Uterus (tissue), 2 donors: ENCODE measurements at regions not wholly inside any gene's neighbourhood (a gene's known extent, or its start where the extent isn't known, plus 50 kb on each side); places are given as distances from the start of the nearest gene placed in this dataset.

Experiments used
- POLR2A ChIP-seq, 2 donors: fragments of 450-650 bp; IDR thresholded peaks; one replicate each; pipeline ENCODE4 v1.6.1; 2016; ENCODE audit warnings: antibody characterized with exemption in 2 of 2, mild to moderate bottlenecking in 1 of 2, moderate library complexity in 1 of 2
- TF ChIP-seq, protein P1 (sequence below), 4 experiments: fragments of 200-600 bp in 2 of 4; fragments of 450-650 bp in 2 of 4; sonication (generic) in 2 of 4; IDR thresholded peaks; one replicate each; pipeline ENCODE4 v1.5.1; 2016 to 2019; ENCODE audit warnings: antibody characterized with exemption in 4 of 4, mild to moderate bottlenecking in 2 of 4, moderate library complexity in 1 of 4

DNA sequence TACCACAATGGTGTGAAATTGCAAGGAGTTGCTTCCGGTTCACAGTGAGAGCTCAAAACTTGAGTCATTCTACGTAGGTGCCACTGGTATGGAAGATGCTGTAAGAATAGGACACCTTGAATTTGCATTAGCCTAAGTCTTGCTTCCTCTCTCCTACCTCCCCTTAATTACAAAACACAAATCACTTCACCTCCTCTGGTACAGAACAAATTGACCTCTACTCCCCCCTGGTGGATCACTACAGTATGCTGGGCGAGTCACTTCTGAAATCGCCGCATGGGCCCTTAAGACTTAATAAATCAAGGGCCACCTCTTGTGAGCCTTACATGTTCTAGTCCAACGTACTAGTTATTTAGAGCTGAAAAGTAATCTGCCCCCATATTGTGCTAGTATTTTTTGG, 145.3 kb upstream of the SMARCA2 start:
- TF ChIP-seq, protein P1, sequence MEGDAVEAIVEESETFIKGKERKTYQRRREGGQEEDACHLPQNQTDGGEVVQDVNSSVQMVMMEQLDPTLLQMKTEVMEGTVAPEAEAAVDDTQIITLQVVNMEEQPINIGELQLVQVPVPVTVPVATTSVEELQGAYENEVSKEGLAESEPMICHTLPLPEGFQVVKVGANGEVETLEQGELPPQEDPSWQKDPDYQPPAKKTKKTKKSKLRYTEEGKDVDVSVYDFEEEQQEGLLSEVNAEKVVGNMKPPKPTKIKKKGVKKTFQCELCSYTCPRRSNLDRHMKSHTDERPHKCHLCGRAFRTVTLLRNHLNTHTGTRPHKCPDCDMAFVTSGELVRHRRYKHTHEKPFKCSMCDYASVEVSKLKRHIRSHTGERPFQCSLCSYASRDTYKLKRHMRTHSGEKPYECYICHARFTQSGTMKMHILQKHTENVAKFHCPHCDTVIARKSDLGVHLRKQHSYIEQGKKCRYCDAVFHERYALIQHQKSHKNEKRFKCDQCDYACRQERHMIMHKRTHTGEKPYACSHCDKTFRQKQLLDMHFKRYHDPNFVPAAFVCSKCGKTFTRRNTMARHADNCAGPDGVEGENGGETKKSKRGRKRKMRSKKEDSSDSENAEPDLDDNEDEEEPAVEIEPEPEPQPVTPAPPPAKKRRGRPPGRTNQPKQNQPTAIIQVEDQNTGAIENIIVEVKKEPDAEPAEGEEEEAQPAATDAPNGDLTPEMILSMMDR (IDR thresholded peaks at IDR 0.05) = no peak
- TF ChIP-seq POLR2A (IDR thresholded peaks at IDR 0.05) = no peak
